HFFc6 (cell line): ENCODE measurements at regions not wholly inside any gene's neighbourhood (a gene's known extent, or its start where the extent isn't known, plus 50 kb on each side); places are given as distances from the start of the nearest gene placed in this dataset.

Experiments
- DNase-seq: peaks from one replicate; pipeline ENCODE4 v3.0.0-alpha.2; 2018
- H3K27ac Mint-ChIP-seq: 2 replicates; pipeline ENCODE4 v1.8.0; 2020; ENCODE audit warnings: mild to moderate bottlenecking, mixed read lengths
- H3K27me3 Mint-ChIP-seq: 2 replicates; pipeline ENCODE4 v1.8.0; 2021; ENCODE audit warnings: mild to moderate bottlenecking, moderate library complexity, mixed read lengths; ENCODE audit not compliant: insufficient read depth
- H3K36me3 Mint-ChIP-seq: 2 replicates; pipeline ENCODE4 v1.8.0; 2021; ENCODE audit warnings: low read depth, mixed read lengths
- H3K4me1 Mint-ChIP-seq: 2 replicates; pipeline ENCODE4 v1.8.0; 2020; ENCODE audit warnings: low read depth, mixed read lengths
- H3K4me3 Mint-ChIP-seq: 2 replicates; pipeline ENCODE4 v1.8.0; 2020; ENCODE audit warnings: mild to moderate bottlenecking, moderate library complexity, mixed read lengths
- H3K9me3 Mint-ChIP-seq: 2 replicates; pipeline ENCODE4 v1.8.0; 2020; ENCODE audit warnings: mild to moderate bottlenecking, mixed read lengths
- TF ChIP-seq, protein P1 (sequence below): fragments of 200-600 bp; sonication (generic); IDR thresholded peaks from 2 replicates; pipeline ENCODE4 v1.5.0; 2021; ENCODE audit warnings: antibody characterized with exemption, mild to moderate bottlenecking

DNA sequence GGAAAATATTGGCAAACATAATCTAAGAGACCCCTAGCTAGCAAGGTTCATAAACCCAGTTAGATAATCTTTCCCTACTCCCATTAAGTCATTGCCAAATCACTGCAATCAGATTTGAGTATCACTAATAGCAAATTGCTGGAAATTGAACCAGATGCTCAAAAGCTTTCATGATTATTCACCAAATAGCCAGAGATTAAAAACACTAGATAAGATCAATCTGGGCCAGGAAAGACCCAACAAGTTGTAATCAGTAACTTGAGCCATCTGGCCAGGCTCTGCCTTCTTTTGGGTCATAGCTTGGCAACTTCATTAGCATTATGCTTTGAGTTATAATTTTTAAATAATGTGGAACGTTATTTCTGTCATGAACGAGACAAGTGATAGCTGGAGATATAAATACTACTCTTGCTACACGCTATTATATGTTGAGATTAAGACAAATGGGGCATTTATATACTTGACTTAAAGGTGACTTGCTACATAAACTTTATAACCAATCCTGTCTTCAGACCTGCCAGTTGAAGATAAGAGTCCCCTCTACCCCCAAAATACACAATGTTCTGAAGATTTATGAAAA is 196.6 kb upstream of the EDNRA start:
- no peak for DNase-seq
- no peak overlapping the region for H3K4me3 Mint-ChIP-seq
- no peaks in the 10 kb centered on the region; the same call in 1 of the 2 replicates for H3K27me3 Mint-ChIP-seq
- H3K9me3 Mint-ChIP-seq, result no peaks in the 10 kb centered on the region
- no peaks in the 10 kb centered on the region for H3K36me3 Mint-ChIP-seq
- no peaks in the 10 kb centered on the region for H3K4me1 Mint-ChIP-seq
- no peak overlapping the region for H3K27ac Mint-ChIP-seq
- TF ChIP-seq, protein P1, sequence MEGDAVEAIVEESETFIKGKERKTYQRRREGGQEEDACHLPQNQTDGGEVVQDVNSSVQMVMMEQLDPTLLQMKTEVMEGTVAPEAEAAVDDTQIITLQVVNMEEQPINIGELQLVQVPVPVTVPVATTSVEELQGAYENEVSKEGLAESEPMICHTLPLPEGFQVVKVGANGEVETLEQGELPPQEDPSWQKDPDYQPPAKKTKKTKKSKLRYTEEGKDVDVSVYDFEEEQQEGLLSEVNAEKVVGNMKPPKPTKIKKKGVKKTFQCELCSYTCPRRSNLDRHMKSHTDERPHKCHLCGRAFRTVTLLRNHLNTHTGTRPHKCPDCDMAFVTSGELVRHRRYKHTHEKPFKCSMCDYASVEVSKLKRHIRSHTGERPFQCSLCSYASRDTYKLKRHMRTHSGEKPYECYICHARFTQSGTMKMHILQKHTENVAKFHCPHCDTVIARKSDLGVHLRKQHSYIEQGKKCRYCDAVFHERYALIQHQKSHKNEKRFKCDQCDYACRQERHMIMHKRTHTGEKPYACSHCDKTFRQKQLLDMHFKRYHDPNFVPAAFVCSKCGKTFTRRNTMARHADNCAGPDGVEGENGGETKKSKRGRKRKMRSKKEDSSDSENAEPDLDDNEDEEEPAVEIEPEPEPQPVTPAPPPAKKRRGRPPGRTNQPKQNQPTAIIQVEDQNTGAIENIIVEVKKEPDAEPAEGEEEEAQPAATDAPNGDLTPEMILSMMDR, result no peak

DNA sequence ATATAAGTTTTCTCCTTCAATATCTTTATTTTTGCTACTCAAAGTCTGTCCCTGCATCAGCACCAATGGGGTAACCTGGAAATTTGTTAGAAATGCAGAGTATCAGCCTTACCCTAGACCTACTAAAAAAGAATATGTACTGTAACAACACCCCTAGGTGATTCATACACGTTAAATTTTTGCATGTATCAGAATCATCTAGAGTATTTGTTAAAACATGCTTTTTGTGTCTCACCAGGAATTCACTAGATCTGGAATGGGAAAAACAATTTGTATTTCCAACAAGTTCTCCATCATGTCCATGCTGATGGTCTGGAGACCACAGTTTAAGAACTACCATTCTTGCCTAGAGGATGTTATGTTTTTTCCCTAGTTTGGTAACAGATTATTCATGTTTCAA is 196.0 kb upstream of the EDNRA start:
- TF ChIP-seq, protein P1, result no peak
- H3K27ac Mint-ChIP-seq, result no peak overlapping the region
- H3K36me3 Mint-ChIP-seq, result no peaks in the 10 kb centered on the region
- H3K9me3 Mint-ChIP-seq, result no peaks in the 10 kb centered on the region
- no peak overlapping the region for H3K4me3 Mint-ChIP-seq
- no peaks in the 10 kb centered on the region; the same call in 1 of the 2 replicates for H3K27me3 Mint-ChIP-seq
- H3K4me1 Mint-ChIP-seq, result no peaks in the 10 kb centered on the region
- DNase-seq, result no peak

DNA sequence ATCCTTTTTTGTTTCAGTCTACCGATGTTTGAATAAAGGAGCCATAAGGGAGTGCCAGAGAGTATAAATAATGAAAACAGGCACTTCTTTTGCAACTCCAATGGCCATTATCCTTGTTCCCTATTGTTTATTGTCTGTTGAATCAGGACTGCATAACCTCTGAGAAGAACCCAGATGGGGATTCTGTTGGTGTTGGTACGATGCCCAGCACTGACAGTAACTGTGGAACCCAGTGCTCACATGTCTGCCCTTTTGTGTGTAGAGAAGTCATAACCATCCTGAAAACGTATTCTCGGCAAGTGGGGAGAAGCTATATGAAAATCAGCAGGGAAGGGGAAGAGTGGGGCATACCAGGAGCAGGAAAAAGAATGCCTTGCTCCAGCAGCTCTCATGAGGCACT is 195.1 kb upstream of the EDNRA start:
- H3K36me3 Mint-ChIP-seq, result no peaks in the 10 kb centered on the region
- no peaks in the 10 kb centered on the region for H3K9me3 Mint-ChIP-seq
- H3K4me1 Mint-ChIP-seq, result no peaks in the 10 kb centered on the region
- TF ChIP-seq, protein P1, result no peak
- no peak overlapping the region for H3K27ac Mint-ChIP-seq
- H3K27me3 Mint-ChIP-seq, result no peaks in the 10 kb centered on the region; the same call in 1 of the 2 replicates
- no peak for DNase-seq
- H3K4me3 Mint-ChIP-seq, result no peak overlapping the region

DNA sequence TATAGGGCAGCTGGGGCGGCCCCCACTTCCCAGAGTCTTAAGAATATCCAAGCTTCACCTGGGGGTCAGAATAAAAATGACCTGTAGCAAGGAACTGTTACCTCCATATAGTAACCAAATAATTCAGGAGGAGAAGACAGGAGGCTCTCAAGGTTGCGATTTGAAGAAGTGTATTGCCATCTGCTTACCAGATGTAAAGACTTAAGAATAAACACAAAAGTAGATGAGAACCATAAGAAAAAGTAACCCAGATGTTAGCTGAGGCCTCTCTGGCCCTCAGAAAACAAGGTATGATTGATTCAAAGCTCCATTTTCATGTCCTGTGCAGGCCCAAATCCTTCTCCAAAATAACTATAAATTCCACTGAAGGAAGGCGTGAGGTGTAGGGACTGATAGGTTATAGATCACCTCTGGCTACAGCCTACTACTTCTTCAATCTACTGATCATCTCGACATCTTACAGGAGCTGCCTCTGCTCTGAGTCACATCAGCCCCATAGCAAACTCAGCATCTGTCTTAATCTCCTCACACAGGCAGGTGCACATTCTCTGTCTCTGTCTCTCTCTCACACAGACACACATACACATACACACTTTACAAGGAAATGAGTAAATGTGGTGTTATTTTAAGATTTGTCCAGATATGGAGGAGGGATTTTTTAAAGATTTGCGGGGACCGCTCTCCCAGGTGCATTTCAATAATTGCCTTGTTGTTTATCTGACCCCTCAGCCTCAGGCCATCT is 193.9 kb upstream of the EDNRA start:
- H3K27ac Mint-ChIP-seq, result no peak overlapping the region
- H3K36me3 Mint-ChIP-seq, result no peaks in the 10 kb centered on the region
- TF ChIP-seq, protein P1, result no peak
- H3K4me1 Mint-ChIP-seq, result no peaks in the 10 kb centered on the region
- H3K9me3 Mint-ChIP-seq, result no peaks in the 10 kb centered on the region
- no peaks in the 10 kb centered on the region; the same call in 1 of the 2 replicates for H3K27me3 Mint-ChIP-seq
- DNase-seq, result no peak
- H3K4me3 Mint-ChIP-seq, result no peak overlapping the region

DNA sequence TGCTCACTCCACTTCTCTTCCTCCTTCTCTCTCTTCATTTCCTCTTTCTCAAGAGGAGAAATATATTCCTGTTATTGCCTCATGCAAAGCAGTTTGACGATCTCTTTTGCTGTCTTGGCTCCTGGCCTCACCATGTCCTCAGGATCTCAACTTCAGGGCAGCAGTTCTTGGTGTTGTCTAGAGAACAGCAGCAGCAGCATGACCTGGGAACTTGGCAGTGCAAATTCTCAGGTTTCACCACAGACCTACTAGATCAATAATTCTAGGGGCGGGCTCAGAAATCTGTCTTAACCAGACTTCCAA is 193.4 kb upstream of the EDNRA start:
- DNase-seq, result no peak
- no peak overlapping the region for H3K27ac Mint-ChIP-seq
- H3K36me3 Mint-ChIP-seq, result no peaks in the 10 kb centered on the region
- H3K4me3 Mint-ChIP-seq, result no peak overlapping the region
- TF ChIP-seq, protein P1, result no peak
- no peaks in the 10 kb centered on the region for H3K4me1 Mint-ChIP-seq
- no peaks in the 10 kb centered on the region; the same call in 1 of the 2 replicates for H3K27me3 Mint-ChIP-seq
- no peaks in the 10 kb centered on the region for H3K9me3 Mint-ChIP-seq
